B cell (primary cell): ENCODE measurements at regions not wholly inside any gene's neighbourhood (a gene's known extent, or its start where the extent isn't known, plus 50 kb on each side); places are given as distances from the start of the nearest gene placed in this dataset.

Source experiments
- ATAC-seq: fragments of 200-7000 bp; cut with Tn5 transposase; one replicate; pipeline ENCODE4 v1.10.0; 2021; ENCODE audit warnings: low read depth, mild to moderate bottlenecking, moderate number of reproducible peaks, moderate library complexity
- CTCF ChIA-PET: fragments of 350-600 bp; sonication (Branson Sonifier 250); formaldehyde crosslinking; loops from one replicate; lab custom pipeline; 2021; ENCODE audit warnings: antibody characterized with exemption, inconsistent platforms; lab: Charles Lee
- POLR2A ChIA-PET: fragments of 350-600 bp; sonication (Branson Sonifier 250); formaldehyde crosslinking; loops from one replicate; lab custom pipeline; 2021; ENCODE audit warnings: antibody characterized with exemption; lab: Charles Lee
- DNase-seq: peaks from one replicate; pipeline ENCODE4 v3.0.0; 2013
- H2AFZ ChIP-seq: 2 replicates; pipeline ENCODE4 v1.6.1; 2012; ENCODE audit warnings: mild to moderate bottlenecking, low read depth, low read length; ENCODE audit not compliant: insufficient read depth, poor library complexity, severe bottlenecking
- H3K27ac ChIP-seq, 2 donors: 1 replicate in 1 of 2; 2 replicates in 1 of 2; pipeline ENCODE4 v1.5.1; 2012 to 2013; ENCODE audit warnings: low read length in 2 of 2, mild to moderate bottlenecking in 2 of 2, moderate library complexity in 1 of 2
- H3K27me3 ChIP-seq, 4 experiments: fragments of 200-600 bp in 1 of 4; sonication (generic) in 1 of 4; replicated peaks in 1 of 4; 1 replicate in 2 of 4; 2 replicates in 2 of 4; pipeline versions ENCODE4 v1.6.1 to v1.7.0; 2013 to 2016; ENCODE audit warnings: low read length in 3 of 4, mild to moderate bottlenecking in 2 of 4, mixed read lengths in 1 of 4, moderate library complexity in 1 of 4; ENCODE audit not compliant: insufficient read depth in 4 of 4, control insufficient read depth in 3 of 4; ENCODE audit errors: control extremely low read depth in 1 of 4
- H3K36me3 ChIP-seq, 2 experiments: replicated peaks in 1 of 2; 1 replicate in 1 of 2; 2 replicates in 1 of 2; pipeline versions ENCODE4 v1.6.1 to v1.7.1; 2013; ENCODE audit warnings: low read length in 1 of 2; ENCODE audit not compliant: insufficient read depth in 2 of 2, control insufficient read depth in 1 of 2; ENCODE audit errors: control extremely low read depth in 1 of 2, extremely low read depth in 1 of 2
- H3K4me1 ChIP-seq, 2 donors: fragments of 200-600 bp in 1 of 2; sonication (generic) in 1 of 2; 1 replicate in 1 of 2; 2 replicates in 1 of 2; pipeline versions ENCODE4 v1.5.1 to v1.6.1; 2013 to 2017; ENCODE audit warnings: low read length in 2 of 2; ENCODE audit not compliant: control insufficient read depth in 2 of 2, insufficient read depth in 2 of 2
- H3K4me2 ChIP-seq: replicated peaks from 2 replicates; pipeline ENCODE3; 2012; ENCODE audit warnings: mild to moderate bottlenecking, low read depth, low read length; ENCODE audit not compliant: poor library complexity, severe bottlenecking
- H3K4me3 ChIP-seq, 5 experiments: fragments of 200-600 bp in 1 of 5; sonication (generic) in 1 of 5; 1 replicate in 3 of 5; 2 replicates in 2 of 5; pipeline versions ENCODE4 v1.5.1 to v1.7.0; 2011 to 2016; ENCODE audit warnings: low read length in 4 of 5, mild to moderate bottlenecking in 4 of 5, low read depth in 2 of 5, control low read depth in 1 of 5, moderate library complexity in 1 of 5; ENCODE audit not compliant: insufficient read depth in 1 of 5; ENCODE audit errors: control extremely low read depth in 1 of 5, extremely low read depth in 1 of 5
- H3K79me2 ChIP-seq: fragments of 200-600 bp; sonication (generic); one replicate; pipeline ENCODE4 v1.6.0; 2016; ENCODE audit warnings: low read length; ENCODE audit not compliant: control insufficient read depth, insufficient read depth
- H3K9ac ChIP-seq: fragments of 200-600 bp; sonication (generic); 2 replicates; pipeline ENCODE4 v1.6.1; 2017; ENCODE audit warnings: mild to moderate bottlenecking, low read length, moderate library complexity
- H3K9me3 ChIP-seq, 3 donors: one replicate each; pipeline versions ENCODE4 v1.6.1 to v1.7.1; 2013; ENCODE audit warnings: low read length in 2 of 3; ENCODE audit not compliant: control insufficient read depth in 2 of 3, insufficient read depth in 1 of 3; ENCODE audit errors: control extremely low read depth in 1 of 3
- H4K20me1 ChIP-seq: 2 replicates; pipeline ENCODE4 v1.6.0; 2012; ENCODE audit warnings: mild to moderate bottlenecking, low read length; ENCODE audit not compliant: insufficient read depth, control insufficient read depth, poor library complexity, severe bottlenecking
- H3K27ac Mint-ChIP-seq: one replicate; pipeline ENCODE4 v1.8.0; 2021; ENCODE audit warnings: mixed read lengths
- H3K27me3 Mint-ChIP-seq: one replicate; pipeline ENCODE4 v1.8.0; 2021; ENCODE audit warnings: mixed read lengths
- H3K4me1 Mint-ChIP-seq: one replicate; pipeline ENCODE4 v1.8.0; 2021; ENCODE audit warnings: mixed read lengths
- H3K4me3 Mint-ChIP-seq: one replicate; pipeline ENCODE4 v1.8.0; 2021; ENCODE audit warnings: mixed read lengths
- H3K9me3 Mint-ChIP-seq: one replicate; pipeline ENCODE4 v1.8.0; 2022; ENCODE audit warnings: mixed read lengths; ENCODE audit not compliant: insufficient read depth
- CTCF ChIP-seq: fragments of 200-600 bp; IDR thresholded peaks from one replicate; pipeline ENCODE4 v1.8.0; 2022; ENCODE audit warnings: antibody characterized with exemption, mild to moderate bottlenecking
- EZH2 ChIP-seq: IDR thresholded peaks from 2 replicates; pipeline ENCODE4 v1.6.1; 2012; ENCODE audit warnings: borderline replicate concordance, low read depth, mild to moderate bottlenecking, moderate library complexity, low read length; ENCODE audit not compliant: insufficient read depth, poor library complexity, severe bottlenecking
- WGBS: methylation state at CpG from one replicate; pipeline ENCODE4 v1.1.5; 2013; ENCODE audit warnings: missing lambda C conversion rate; ENCODE audit not compliant: insufficient coverage; 5-methylcytosine and 5-hydroxymethylcytosine counted together
- intact Hi-C: fragments of 100-400 bp; cut with micrococcal nuclease; formaldehyde crosslinking; loops from one replicate; pipeline ENCODE4 v1.10.0; 2022

GRCh38 chr9:96174371-96174770 lies 127.6 kb downstream of the HSD17B3 start:
- Mint-ChIP-seq H3K4me3 (no peak overlapping the region), H3K9me3 (no peaks in the 10 kb centered on the region), H3K27ac (no peak overlapping the region), H3K27me3 (peaks cover 26% of the 10 kb centered on the region), H3K4me1 (no peaks in the 10 kb centered on the region)
- intact Hi-C loops: no loop called here
- DNase-seq: no peak
- WGBS: 100% methylated on average over 1 of the region's 3 CpGs
- Histone ChIP-seq H3K79me2 (no peaks in the 10 kb centered on the region), H3K36me3 (no peaks in the 10 kb centered on the region), H4K20me1 (no peaks in the 10 kb centered on the region), H3K27me3 (peaks cover 0 to 3% (median 0%) of the 10 kb centered on the region in 4 experiments), H3K4me3 (no peak overlapping the region), H3K9me3 (no peaks in the 10 kb centered on the region), H3K9ac (no peak overlapping the region), H3K4me2 (no peak overlapping the region), H3K27ac (no peak overlapping the region), H2AFZ (no peak overlapping the region), H3K4me1 (no peaks in the 10 kb centered on the region)
- CTCF ChIA-PET: no interaction called here
- TF ChIP-seq EZH2 (no peak), CTCF (no peak)
- POLR2A ChIA-PET: no interaction called here
- ATAC-seq: no peak

GRCh38 chr9:96173640-96174039 lies 128.3 kb downstream of the HSD17B3 start:
- WGBS: 87% methylated on average over 6 of the region's 7 CpGs
- H3K27me3 ChIP-seq: peaks cover 0 to 3% (median 0%) of the 10 kb centered on the region in 4 experiments
- no peak overlapping the region for H3K27ac ChIP-seq
- ChIA-PET CTCF (no interaction called here), POLR2A (no interaction called here)
- TF ChIP-seq CTCF (no peak), EZH2 (no peak)
- ATAC-seq (no peak), DNase-seq (no peak)
- Mint-ChIP-seq H3K9me3 (no peaks in the 10 kb centered on the region), H3K27ac (no peak overlapping the region), H3K4me1 (no peaks in the 10 kb centered on the region), H3K27me3 (peaks cover 23% of the 10 kb centered on the region), H3K4me3 (no peak overlapping the region)
- H3K36me3 ChIP-seq: no peaks in the 10 kb centered on the region
- H3K4me3 ChIP-seq: no peak overlapping the region
- no peak overlapping the region for H3K4me2 ChIP-seq
- no peak overlapping the region for H3K9ac ChIP-seq
- H3K9me3 ChIP-seq: no peaks in the 10 kb centered on the region
- no peaks in the 10 kb centered on the region for H3K79me2 ChIP-seq
- no peak overlapping the region for H2AFZ ChIP-seq
- intact Hi-C loops: no loop called here
- H3K4me1 ChIP-seq: no peaks in the 10 kb centered on the region
- H4K20me1 ChIP-seq: no peaks in the 10 kb centered on the region
